ENCODE measurements at regions not wholly inside any gene's neighbourhood (a gene's known extent, or its start where the extent isn't known, plus 50 kb on each side); places are given as distances from the start of the nearest gene placed in this dataset.

DNA sequence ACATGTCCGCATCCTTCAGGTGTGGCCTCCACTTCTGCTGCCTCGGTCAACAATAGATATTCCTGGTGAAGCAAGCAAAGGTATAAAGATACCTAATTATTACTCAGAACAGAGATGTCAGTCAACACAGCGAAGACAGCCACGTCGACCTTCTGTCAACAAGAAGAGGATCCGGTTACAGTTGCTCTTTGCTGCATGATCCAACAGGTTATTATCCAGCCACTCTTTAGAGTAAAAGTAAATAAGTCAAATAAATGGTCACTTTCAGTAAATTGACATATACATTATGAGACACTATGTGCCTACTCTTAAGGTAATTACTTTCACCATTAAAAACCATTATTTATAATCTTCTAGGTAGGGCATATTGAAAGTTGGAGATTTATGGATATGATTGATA, 356.8 kb upstream of the ATP11B start:
- intact Hi-C loops (cut with DNase I), result no loop called here
- no peak for ATAC-seq
- no peak for DNase-seq (ENCODE audit: missing footprints)

DNA sequence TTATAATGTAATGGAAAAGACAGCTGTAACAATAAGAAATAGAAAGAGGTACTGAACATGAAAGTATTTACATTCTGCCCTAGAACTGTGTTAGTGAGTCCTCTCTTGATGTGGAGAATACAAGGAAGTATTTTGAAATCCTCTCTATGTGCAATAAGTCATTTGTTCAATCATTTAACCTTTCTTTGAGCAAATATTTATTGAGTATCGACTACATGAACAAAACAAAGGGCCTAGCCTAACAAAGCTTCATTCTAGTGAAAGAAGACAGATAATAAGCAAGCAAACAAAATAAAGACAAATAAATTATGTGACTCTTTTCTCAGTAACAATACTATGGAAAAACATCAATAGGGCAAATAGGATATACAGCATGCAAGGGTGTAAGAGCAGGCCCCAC, 354.9 kb upstream of the ATP11B start:
- ATAC-seq (no peak), DNase-seq (ENCODE audit: missing footprints) (no peak)
- intact Hi-C loops (cut with DNase I), result no loop called here

DNA sequence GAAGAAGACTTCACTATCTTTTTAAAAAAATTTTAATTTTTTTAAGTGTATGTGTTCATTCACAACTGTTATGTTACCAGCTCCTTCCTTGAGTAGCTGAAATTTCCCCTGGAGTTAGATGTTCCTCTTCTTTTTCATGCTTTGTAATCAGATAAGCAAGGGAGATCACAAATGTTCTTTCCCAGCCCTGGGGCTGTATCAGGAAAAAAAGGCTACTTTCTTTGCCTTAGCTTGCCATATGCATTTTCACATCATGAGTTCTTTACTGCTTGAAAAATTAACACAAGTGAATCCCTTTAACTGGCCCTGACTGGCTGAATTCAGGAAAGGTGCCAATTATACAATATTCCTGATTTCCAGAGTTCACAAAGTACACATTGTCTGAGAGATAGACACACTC, 353.2 kb upstream of the ATP11B start:
- intact Hi-C loops (cut with DNase I), result no loop called here
- no peak for ATAC-seq
- DNase-seq (ENCODE audit: missing footprints), result no peak

DNA sequence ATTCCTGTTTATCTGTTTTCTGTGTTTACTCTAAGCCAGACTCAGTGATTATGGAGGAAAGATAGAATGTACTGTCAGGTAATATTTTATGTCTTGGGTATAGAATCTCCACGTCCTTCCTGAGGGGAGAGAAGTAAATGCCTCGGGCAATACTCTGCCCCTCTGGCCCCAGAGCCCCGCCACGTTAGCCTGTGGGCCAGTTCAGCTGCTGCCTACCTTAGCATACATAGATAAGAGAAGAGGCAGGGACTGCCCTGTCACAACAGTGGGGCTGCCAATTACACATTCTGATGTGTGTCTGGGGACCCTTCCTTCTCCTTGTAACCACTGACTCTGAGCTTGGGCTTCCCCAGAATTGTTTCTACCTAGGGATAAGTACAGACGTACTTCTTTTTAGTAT, 347.7 kb upstream of the ATP11B start:
- intact Hi-C loops (cut with DNase I), result no loop called here
- DNase-seq (ENCODE audit: missing footprints), result no peak
- ATAC-seq, result no peak

DNA sequence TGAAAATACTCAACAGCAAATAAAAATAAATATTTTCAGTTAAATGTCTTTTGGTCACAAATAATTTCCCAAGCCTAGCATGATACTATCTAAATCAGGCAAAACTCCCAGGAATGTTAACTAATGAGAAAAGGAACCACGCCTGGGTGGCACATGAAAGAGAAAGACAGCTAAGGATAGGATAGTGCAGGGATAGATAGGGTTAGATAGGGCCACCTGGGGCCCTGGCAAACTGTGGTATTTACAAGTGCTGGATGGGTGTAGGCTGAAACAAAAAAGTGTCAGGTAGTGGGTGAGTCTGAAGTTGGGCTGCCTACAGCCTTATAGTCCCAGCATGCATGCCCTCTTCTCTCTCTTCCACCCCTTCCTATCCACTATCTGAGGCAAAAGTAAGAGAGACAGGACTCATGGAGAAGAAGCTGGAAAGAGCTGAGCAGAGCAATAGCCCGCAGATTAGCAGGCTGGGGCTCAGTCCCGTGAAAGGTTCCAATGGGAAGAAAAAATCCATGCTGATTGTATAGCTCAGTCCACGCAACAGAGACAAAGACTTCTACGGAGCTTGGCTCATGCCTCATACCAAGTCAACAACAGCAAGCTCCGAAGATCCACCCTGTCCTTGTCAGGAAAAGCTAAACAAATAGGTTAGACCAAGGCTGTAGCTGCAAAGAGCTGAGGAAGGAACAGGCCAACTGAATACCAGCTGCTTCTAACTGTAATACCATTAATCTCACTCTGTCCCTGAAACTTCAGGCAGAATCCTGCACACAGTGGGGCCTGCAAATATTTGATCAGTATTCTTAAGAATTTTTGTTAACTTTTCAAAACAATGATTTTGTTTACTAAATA, 342.1 kb upstream of the ATP11B start:
- intact Hi-C loops (cut with DNase I), result no loop called here
- no peak for DNase-seq (ENCODE audit: missing footprints)
- no peak for ATAC-seq

DNA sequence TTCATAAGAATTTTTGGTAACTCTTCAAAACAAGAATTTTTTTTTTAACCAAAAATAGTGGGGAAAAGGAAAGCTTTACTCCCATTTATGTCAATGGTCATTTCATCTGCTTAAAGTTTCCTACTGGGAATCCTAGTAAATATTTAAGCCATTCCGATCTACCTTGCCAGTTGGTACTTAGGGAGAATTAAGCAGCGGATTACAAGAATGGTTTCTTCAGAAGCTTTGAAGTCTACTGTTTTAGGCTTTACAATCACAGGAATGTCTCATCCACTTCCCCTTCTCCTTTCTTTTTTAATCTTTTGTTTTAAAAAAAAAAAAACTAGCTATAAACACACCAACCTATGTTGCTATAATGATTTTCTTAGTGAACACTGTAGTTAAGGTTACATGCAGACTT, 341.4 kb upstream of the ATP11B start:
- intact Hi-C loops (cut with DNase I), result no loop called here
- DNase-seq (ENCODE audit: missing footprints), result no peak

DNA sequence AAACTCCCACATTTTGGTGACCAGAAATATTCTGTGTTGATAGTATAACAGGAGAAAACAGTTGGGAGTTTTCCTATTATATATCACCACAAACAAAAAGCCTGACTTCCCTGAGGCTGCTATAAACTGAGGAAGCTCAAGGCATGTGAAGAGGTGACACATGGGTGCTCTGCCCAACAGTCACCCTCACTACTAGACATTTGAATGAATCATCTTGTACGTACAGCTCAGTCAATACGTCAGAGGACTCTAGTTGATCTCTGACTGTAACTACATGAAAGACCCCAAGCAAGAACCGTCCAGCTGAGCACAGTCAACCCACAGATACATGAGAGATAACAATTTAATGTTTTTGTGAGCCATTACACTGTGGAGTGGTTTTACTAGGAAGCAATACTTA, 338.3 kb upstream of the ATP11B start:
- intact Hi-C loops (cut with DNase I), result no loop called here
- no peak for ATAC-seq

More for the DNA sequence above, 341.4 kb upstream of the ATP11B start:
- no peak for ATAC-seq

DNA sequence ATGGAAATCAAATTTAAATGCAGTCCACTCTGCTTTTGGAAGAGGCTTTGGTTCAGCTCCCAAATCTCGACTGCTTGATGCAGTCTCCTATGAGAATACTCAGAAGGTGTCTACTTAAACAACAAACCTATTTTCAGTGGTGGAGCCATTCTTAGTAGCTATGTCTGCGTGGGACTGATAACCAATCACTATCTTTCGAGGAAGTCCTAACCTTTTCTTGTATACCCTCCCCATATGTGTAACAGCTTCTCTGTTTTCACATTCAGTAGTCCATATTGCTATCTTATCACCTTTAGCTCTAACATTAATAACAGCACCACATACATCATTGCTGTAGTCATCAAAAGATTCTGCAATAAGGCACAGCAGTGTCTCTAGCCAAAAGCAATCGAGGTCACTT, 333.0 kb upstream of the ATP11B start:
- DNase-seq (ENCODE audit: missing footprints), result no peak
- intact Hi-C loops (cut with DNase I), result no loop called here
- no peak for ATAC-seq

More for the DNA sequence above, 338.3 kb upstream of the ATP11B start:
- no peak for DNase-seq (ENCODE audit: missing footprints)

DNA sequence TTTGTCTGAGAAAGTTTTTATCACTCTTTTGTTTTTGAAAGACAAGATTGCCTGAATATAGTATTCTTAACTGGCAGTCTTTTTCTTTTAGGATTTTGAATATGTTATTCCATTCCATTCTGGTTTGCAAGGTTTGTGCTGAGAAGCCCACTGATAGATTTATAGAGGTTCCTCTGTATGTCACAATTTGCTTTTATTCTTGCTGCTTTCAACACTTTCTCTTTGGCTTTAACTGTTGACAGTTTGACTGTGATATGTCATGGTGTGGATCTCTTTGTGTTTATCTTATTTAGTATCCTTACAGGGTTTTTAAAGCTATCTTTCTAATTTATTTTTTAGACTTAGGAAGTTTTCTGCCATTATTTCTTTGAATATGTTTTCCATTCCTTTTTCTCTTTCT, 331.2 kb upstream of the ATP11B start:
- DNase-seq (ENCODE audit: missing footprints) (no peak), ATAC-seq (no peak)
- intact Hi-C loops (cut with DNase I), result no loop called here

DNA sequence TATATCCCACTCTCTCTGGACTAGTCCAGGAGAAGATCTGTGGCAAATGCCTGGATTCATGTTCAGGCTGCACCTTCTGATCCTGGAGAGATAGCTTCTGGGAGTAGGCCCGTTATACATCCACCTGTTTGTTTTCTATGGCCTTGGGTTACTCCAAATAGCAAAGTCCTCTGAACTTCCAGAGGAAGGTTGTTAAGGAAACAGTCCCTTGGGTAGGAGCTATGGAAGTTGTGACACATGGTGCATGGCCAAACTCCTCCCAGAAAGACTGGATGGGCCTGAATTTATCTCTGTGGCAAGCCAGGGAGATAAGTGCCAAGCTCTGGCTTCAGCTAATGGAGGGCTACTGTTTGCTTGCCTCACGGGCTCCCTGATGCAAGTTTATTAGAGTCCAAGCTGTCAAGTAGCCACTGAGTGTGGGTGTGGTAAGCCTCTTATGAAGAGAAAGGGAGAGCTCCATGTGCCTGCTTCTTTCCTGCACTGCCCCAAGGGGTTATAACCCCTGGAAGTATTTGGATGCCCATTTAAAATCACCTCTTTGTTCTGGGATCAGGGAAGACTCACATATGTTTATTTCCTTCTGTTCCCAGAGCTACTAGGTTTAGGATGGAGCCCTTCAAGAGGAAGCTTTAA, 328.7 kb upstream of the ATP11B start:
- no peak for DNase-seq (ENCODE audit: missing footprints)
- intact Hi-C loops (cut with DNase I), result no loop called here
- no peak for ATAC-seq

DNA sequence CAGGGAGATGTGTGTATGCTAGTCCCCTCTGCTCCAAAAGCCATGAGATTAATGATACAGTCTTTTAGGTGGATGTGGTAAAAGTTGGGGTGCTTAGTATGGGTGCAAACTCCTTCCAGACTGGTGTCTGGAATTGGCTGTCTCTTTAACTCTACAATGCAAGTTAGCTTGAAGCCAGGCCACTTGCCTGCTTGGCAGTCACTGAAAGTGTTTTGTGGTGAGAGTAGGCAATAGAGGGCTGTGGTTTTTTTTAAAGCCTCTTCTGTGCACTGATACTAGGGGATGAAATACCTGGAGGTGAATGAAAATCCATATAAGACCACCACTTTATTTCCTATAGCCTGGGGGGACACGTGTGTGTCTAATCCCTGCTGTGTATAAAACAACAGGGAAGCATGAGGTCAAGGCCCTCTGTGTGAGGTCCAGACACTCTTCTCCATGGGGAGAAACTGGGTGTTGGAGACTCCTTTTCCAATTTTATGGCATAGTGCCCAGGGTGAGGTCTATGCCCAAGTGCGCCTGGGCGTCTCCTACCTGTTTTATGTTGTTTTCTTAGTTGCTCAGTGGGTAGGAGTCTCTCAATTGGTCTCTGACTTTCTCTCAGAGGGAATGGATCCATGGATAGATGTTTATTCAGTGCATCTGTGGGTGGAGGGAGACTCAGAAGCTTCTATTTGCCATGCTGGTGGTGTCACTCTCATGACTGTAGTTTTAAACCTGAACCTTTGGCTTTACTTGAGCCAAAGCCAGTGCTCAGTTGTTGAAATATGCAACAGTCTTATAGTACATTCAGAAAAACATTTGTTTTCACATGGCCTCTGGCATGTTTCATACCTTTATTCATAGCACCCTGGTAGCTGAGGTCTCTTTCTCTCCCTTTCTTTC, 327.8 kb upstream of the ATP11B start:
- DNase-seq (ENCODE audit: missing footprints) (no peak), ATAC-seq (no peak)
- intact Hi-C loops (cut with DNase I), result no loop called here

DNA sequence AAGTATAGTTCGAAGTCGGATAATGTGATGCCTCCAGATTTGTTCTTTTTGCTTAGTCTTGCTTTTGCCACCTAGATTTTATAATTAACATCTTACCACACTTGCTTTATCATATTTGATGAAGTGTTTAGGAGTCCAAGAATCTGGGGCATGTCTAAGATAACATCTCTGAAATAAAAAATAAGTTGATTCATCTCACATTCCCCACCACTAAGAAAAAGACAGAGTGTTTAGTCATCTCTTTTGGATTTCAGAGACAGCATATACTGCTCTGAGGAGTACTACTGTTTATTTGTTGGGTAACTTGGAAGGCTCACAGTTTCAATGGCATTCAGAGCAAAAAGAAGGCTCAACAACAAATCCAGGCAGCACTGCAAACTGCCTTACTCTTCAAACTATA, 324.2 kb upstream of the ATP11B start:
- intact Hi-C loops (cut with DNase I), result no loop called here
- no peak for ATAC-seq
- DNase-seq (ENCODE audit: missing footprints), result no peak

DNA sequence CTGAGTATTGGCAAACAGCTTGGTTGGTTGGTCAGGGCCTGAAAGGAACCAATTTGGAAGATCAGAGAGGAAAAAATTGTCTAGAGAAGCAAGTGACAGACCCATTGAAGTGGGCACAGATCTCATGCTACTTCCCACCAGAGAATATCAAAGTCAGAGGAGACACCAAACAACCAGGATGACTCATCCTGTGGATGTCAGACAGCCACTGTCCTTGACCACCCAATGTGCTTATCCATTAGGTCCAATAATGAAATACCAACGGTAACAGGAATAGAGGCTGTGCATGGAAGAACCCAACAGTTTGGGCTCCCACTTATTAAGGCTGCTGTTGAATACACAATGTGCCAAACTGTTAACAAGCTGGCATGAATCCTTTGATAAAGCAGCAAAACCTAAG, 323.1 kb upstream of the ATP11B start:
- DNase-seq (ENCODE audit: missing footprints) (no peak), ATAC-seq (no peak)
- intact Hi-C loops (cut with DNase I), result no loop called here

DNA sequence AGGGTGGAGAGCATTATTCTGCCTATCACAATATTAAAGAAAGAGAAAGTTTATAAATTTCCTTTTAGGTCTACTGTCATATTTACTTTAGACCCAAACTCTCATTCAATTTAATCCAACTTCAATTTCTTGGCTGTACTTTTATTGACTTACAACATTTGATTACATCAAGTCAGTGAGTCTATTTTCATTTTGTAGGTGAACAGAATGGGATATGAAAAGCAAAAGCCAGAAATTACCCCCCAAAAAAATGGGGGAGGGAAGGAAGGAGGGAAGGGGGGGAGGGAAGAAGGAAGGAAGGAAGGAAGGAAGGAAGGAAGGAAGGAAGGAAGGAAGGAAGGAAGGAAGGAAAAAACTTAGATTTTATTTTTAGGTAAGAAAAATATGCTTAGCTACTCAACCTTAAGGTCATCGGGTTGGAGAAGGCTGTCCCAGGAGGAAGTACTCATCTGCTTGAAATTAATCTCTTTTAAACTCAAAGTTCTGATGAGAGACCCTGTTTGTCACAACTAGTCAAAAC, 320.1 kb upstream of the ATP11B start:
- no peak for ATAC-seq
- DNase-seq (ENCODE audit: missing footprints), result no peak
- intact Hi-C loops (cut with DNase I), result no loop called here

DNA sequence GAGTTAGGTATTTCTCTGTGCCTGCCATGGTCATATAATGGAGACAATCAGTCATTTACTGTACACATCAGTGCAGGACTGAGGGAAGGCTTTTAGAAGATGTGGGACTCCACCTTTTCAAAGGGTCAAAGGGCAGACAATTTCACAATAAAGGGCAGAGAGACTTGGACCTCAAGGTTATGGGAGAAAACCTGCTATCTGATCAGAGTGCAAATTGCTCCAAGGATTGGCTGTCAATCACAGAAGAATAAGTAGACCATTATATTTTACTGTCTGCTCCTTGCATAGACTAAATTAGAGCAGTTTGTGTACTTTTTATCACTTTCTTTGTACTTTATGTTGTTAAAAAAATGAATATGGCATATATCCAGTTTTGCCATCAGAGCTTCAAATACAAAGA, 314.9 kb upstream of the ATP11B start:
- DNase-seq (ENCODE audit: missing footprints) (no peak), ATAC-seq (no peak)
- intact Hi-C loops (cut with DNase I), result no loop called here

DNA sequence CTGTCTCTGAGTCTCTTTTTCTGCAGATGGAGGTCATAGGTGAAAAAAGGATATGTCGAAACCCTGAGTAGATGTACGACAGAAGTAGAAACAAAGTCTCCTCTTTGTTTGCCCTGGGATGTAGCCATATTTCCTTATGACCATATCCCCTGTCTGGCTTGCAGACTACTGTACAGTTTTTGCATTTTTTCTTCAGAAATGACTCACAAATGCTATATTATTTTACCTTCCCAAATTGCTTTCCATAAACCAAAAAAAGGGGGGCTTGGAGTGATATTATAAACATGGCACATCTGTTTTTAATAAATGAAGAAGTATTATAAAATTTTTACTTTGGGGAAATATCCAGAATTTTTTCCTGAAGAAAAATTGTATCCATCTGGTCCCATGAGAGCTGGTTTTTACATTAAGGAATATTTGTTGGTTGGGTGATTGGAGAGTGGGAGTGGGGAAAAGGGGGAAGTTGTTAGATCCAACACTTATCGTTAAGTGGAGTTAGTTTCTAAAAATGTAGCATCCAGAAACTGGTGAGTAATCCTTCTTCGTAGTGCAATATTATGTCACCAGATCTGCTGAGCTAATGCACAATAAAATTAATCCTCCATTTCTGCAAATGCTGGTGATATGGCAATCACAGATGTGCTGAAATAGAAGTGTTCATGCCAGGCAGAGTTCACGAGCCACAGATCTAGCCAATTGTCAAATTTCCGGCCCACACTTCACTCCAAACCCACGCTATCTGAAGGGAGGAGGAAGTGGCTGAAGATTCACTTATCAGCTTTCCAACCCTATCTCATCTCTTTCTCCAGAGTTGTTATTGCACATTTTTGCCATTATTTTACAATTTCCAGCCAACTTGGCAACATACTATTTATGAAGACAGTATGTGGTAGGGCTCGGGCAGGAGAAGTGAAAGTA, 313.6 kb upstream of the ATP11B start:
- intact Hi-C loops (cut with DNase I), result no loop called here

DNA sequence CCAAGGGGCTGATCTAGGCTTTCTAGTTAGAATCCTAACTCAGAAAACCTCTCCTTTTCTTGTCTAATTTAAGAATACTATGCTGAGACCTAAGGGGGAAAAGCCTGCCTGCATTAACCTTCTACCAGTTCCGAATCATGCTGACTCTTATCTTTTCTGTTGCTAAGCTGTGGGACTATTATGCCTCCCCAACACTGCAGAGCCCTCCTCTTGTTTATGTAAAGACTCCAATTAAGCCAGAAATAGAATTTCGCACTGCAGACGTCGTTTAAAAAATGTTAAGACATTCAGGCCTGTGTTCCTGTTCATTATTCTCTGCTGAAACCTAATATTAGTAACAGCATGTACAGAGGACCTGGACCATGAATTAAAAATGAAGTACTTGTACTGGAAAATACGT, 310.6 kb upstream of the ATP11B start:
- ATAC-seq, result no peak
- no peak for DNase-seq (ENCODE audit: missing footprints)
- intact Hi-C loops (cut with DNase I), result no loop called here

More for the DNA sequence above, 313.6 kb upstream of the ATP11B start:
- DNase-seq (ENCODE audit: missing footprints) (no peak), ATAC-seq (no peak)

DNA sequence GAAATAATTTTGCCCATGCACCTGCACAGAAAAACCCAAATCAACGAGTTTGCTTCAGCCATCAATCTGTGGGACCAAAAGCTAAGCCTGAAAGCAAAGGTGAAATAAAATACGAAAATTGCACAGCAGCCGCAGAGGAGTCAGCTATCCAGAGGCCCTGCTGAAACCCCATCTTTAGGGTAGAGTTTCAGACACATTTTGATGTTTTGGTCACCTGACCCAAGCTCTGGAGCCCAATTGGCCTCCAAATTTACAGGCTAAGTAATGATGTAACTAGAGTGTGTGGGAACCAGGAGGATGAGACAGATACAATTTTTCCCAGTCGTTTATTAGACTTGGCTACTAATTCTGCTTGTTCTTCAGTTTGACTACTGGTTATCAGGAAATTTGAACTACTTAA, 308.6 kb upstream of the ATP11B start:
- no peak for DNase-seq (ENCODE audit: missing footprints)
- ATAC-seq, result no peak
- intact Hi-C loops (cut with DNase I), result no loop called here

DNA sequence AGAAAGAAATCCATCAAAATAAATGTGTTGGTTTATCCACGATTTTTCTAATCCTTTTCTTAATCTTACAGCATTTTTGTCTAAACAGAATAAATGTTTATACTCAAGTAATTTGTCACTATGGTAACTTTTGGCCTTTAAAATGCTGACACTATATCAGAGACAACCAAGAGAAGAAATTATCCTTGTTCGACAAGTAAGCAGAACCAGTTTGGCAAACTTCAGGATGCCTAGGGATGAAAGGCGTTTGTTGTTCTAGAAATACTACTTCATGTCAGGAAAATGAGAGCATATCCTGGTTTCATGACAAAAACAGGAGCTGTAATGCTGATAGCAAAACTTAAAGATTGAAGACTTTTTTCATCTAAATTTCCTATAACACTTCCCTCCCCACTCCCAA, 308.0 kb upstream of the ATP11B start:
- DNase-seq (ENCODE audit: missing footprints), result no peak
- ATAC-seq, result no peak
- intact Hi-C loops (cut with DNase I), result no loop called here

All from Right ventricle myocardium inferior (tissue), 1 donor.